CD4-positive, alpha-beta T cell (primary cell): ENCODE measurements at regions not wholly inside any gene's neighbourhood (a gene's known extent, or its start where the extent isn't known, plus 50 kb on each side); places are given as distances from the start of the nearest gene placed in this dataset.

Experiments
- ATAC-seq: fragments of 200-7000 bp; cut with Tn5 transposase; one replicate; pipeline ENCODE4 v1.10.0; 2022; ENCODE audit warnings: mild to moderate bottlenecking; ENCODE audit not compliant: poor library complexity
- CTCF ChIA-PET: fragments of 350-600 bp; sonication (Branson Sonifier 250); formaldehyde crosslinking; loops from one replicate; lab custom pipeline; 2021; ENCODE audit warnings: antibody characterized with exemption, inconsistent platforms; lab: Charles Lee
- POLR2A ChIA-PET: fragments of 350-600 bp; sonication (Branson Sonifier 250); formaldehyde crosslinking; loops from one replicate; lab custom pipeline; 2021; ENCODE audit warnings: antibody characterized with exemption, inconsistent platforms; lab: Charles Lee
- DNase-seq, 14 experiments: peaks; one replicate each; pipeline ENCODE4 v3.0.0-alpha.2; 2013 to 2020; ENCODE audit warnings: mixed read lengths in 2 of 14
- H3K27ac ChIP-seq, 2 donors: one replicate each; pipeline versions ENCODE4 v1.5.1 to v1.7.0; 2013; ENCODE audit warnings: low read length in 2 of 2, low read depth in 1 of 2, mild to moderate bottlenecking in 1 of 2
- H3K27me3 ChIP-seq, 2 experiments: 1 replicate in 1 of 2; 2 replicates in 1 of 2; pipeline versions ENCODE4 v1.6.1 to v1.7.0; 2013; ENCODE audit warnings: low read length in 2 of 2, control low read depth in 1 of 2, mild to moderate bottlenecking in 1 of 2, moderate library complexity in 1 of 2; ENCODE audit not compliant: insufficient read depth in 2 of 2, control insufficient read depth in 1 of 2
- H3K36me3 ChIP-seq: one replicate; pipeline ENCODE4 v1.6.1; 2013; ENCODE audit warnings: low read length, control low read depth; ENCODE audit not compliant: insufficient read depth
- H3K4me1 ChIP-seq: one replicate; pipeline ENCODE4 v1.6.1; 2013; ENCODE audit warnings: low read length, control low read depth; ENCODE audit not compliant: insufficient read depth
- H3K4me3 ChIP-seq: one replicate; pipeline ENCODE4 v1.5.1; 2013; ENCODE audit warnings: mild to moderate bottlenecking, low read length, moderate library complexity
- H3K9me3 ChIP-seq, 2 experiments: 1 replicate in 1 of 2; 2 replicates in 1 of 2; pipeline versions ENCODE4 v1.6.1 to v1.7.0; 2013; ENCODE audit warnings: low read length in 2 of 2, mild to moderate bottlenecking in 2 of 2, control low read depth in 1 of 2, moderate library complexity in 1 of 2; ENCODE audit not compliant: control insufficient read depth in 1 of 2, insufficient read depth in 1 of 2
- H3K27ac Mint-ChIP-seq: one replicate; pipeline ENCODE4 v1.8.0; 2020; ENCODE audit warnings: mixed read lengths
- H3K27me3 Mint-ChIP-seq: one replicate; pipeline ENCODE4 v1.8.0; 2021; ENCODE audit warnings: mixed read lengths
- H3K36me3 Mint-ChIP-seq: one replicate; pipeline ENCODE4 v1.8.0; 2021; ENCODE audit warnings: low read depth, mixed read lengths
- H3K4me1 Mint-ChIP-seq: one replicate; pipeline ENCODE4 v1.8.0; 2021; ENCODE audit warnings: low read depth, mixed read lengths
- H3K4me3 Mint-ChIP-seq: one replicate; pipeline ENCODE4 v1.8.0; 2020; ENCODE audit warnings: mild to moderate bottlenecking, mixed read lengths
- H3K9me3 Mint-ChIP-seq: one replicate; pipeline ENCODE4 v1.8.0; 2020; ENCODE audit warnings: mixed read lengths
- intact Hi-C, 2 experiments: fragments of 100-400 bp; cut with DNase I in 1 of 2; cut with micrococcal nuclease in 1 of 2; formaldehyde crosslinking; loops; one replicate each; pipeline versions ENCODE4 v1.15.1 to v1.9.0; 2023 to 2025; cut with DNase I, micrococcal nuclease
- TF ChIP-seq, protein P1 (sequence below): fragments of 200-600 bp; IDR thresholded peaks from one replicate; pipeline ENCODE4 v1.8.0; 2022; ENCODE audit warnings: antibody characterized with exemption, mild to moderate bottlenecking

DNA sequence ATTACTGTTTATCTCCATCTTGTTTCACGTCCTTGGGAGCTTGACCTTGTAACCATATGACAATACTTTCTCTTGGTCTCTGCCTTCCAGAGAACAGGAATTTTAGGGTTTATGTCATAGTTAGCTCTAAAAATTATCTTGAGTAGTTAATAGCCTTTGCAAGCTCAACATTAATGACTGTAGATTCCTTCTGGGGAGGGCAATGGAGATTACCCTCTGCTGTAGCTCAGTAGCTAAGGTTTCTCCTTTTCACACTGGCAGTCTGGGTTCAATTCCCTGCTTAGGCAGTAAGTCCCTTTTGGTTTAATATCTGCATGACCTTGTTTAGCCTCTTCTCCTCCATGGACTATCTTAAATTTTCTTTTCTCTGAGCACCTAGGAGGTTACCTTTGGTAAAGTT, 181.7 kb upstream of the GPR101 start:
- ATAC-seq (no peak), DNase-seq (no peak)
- H3K27me3 Mint-ChIP-seq: no peaks in the 10 kb centered on the region
- Histone ChIP-seq H3K4me3 (no peak overlapping the region), H3K4me1 (no peaks in the 10 kb centered on the region), H3K27ac (no peak overlapping the region), H3K27me3 (no peaks in the 10 kb centered on the region), H3K36me3 (no peaks in the 10 kb centered on the region), H3K9me3 (no peaks in the 10 kb centered on the region)
- H3K4me1 Mint-ChIP-seq: peaks cover 4% of the 10 kb centered on the region
- H3K27ac Mint-ChIP-seq: no peak overlapping the region
- no peaks in the 10 kb centered on the region for H3K36me3 Mint-ChIP-seq
- no peaks in the 10 kb centered on the region for H3K9me3 Mint-ChIP-seq
- ChIA-PET CTCF (no interaction called here), POLR2A (no interaction called here)
- TF ChIP-seq, protein P1, sequence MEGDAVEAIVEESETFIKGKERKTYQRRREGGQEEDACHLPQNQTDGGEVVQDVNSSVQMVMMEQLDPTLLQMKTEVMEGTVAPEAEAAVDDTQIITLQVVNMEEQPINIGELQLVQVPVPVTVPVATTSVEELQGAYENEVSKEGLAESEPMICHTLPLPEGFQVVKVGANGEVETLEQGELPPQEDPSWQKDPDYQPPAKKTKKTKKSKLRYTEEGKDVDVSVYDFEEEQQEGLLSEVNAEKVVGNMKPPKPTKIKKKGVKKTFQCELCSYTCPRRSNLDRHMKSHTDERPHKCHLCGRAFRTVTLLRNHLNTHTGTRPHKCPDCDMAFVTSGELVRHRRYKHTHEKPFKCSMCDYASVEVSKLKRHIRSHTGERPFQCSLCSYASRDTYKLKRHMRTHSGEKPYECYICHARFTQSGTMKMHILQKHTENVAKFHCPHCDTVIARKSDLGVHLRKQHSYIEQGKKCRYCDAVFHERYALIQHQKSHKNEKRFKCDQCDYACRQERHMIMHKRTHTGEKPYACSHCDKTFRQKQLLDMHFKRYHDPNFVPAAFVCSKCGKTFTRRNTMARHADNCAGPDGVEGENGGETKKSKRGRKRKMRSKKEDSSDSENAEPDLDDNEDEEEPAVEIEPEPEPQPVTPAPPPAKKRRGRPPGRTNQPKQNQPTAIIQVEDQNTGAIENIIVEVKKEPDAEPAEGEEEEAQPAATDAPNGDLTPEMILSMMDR: no peak
- intact Hi-C loops: no loop called here
- no peak overlapping the region for H3K4me3 Mint-ChIP-seq

DNA sequence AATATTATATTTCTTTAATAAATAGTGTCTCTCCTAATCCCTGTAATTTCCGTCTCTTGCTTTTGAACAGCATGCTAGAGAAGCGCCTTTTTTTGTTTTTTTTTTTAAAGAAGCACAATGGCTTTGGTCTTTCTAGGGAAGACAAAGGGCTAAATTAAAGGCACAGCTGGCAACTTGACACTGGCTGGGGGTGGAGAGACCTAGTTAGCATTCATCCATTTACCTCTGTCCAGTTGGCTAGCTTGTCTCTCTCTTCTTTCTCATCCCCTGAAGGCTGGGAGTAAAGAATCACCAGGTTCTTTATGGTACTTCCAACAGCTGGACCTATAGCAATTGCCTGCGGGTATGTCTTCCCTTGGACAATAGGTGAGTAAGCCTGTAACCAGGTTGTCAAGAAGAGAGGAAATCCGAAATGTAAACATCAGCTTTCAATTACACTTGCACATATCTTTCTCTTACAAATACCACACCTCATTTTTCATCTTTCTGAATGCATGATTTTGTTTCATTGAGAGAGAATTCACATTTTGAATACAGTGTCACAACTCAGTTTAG, 178.4 kb upstream of the GPR101 start:
- Mint-ChIP-seq H3K4me1 (peaks cover 4% of the 10 kb centered on the region), H3K9me3 (no peaks in the 10 kb centered on the region), H3K27me3 (no peaks in the 10 kb centered on the region), H3K4me3 (no peak overlapping the region), H3K36me3 (no peaks in the 10 kb centered on the region), H3K27ac (no peak overlapping the region)
- Histone ChIP-seq H3K27ac (no peak overlapping the region), H3K9me3 (no peaks in the 10 kb centered on the region), H3K36me3 (no peaks in the 10 kb centered on the region), H3K4me3 (no peak overlapping the region), H3K4me1 (no peaks in the 10 kb centered on the region), H3K27me3 (no peaks in the 10 kb centered on the region)
- ATAC-seq: no peak
- ChIA-PET POLR2A (no interaction called here), CTCF (no interaction called here)
- no peak for DNase-seq
- TF ChIP-seq, protein P1: no peak
- intact Hi-C loops: no loop called here

DNA sequence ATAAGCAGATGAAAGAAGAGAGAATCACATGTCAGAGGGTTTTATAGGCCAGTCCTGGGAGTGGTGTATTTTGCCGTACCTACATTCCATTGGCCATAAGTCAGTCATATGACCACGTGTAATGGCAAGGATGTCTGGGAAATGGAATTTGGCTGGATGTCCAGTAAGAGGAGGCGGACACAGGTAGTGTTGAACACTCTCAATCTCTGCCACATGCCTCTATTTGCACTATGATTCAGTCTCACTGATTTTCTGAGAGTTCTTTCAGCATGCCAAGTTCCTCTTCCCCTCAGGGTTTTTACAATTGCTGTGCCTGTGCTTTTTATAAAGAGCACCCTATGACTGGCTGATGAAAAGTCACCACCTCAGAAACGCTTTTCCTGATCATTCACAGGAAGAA, 164.2 kb upstream of the GPR101 start:
- no peaks in the 10 kb centered on the region for H3K27me3 Mint-ChIP-seq
- DNase-seq: no peak
- no peaks in the 10 kb centered on the region for H3K36me3 Mint-ChIP-seq
- Histone ChIP-seq H3K4me3 (no peak overlapping the region), H3K4me1 (no peaks in the 10 kb centered on the region), H3K36me3 (no peaks in the 10 kb centered on the region), H3K9me3 (no peaks in the 10 kb centered on the region), H3K27ac (no peak overlapping the region), H3K27me3 (no peaks in the 10 kb centered on the region)
- H3K9me3 Mint-ChIP-seq: no peaks in the 10 kb centered on the region
- ChIA-PET CTCF (no interaction called here), POLR2A (no interaction called here)
- H3K4me3 Mint-ChIP-seq: no peak overlapping the region
- ATAC-seq: no peak
- TF ChIP-seq, protein P1: no peak
- H3K27ac Mint-ChIP-seq: no peak overlapping the region
- H3K4me1 Mint-ChIP-seq: peaks cover 11% of the 10 kb centered on the region
- intact Hi-C loops: no loop called here
